ENCODE measurements at regions not wholly inside any gene's neighbourhood (a gene's known extent, or its start where the extent isn't known, plus 50 kb on each side); places are given as distances from the start of the nearest gene placed in this dataset.

- no peak for DNase-seq
Measured at GRCh38 chr6:156725712-156726111, 51.5 kb upstream of the ARID1B start.

- peak; percentile 75 for DNase-seq
Measured at GRCh38 chr6:156720691-156721685, 56.2 kb upstream of the ARID1B start.

GRCh38 chr6:156719720-156720563 is 57.2 kb upstream of the ARID1B start:
- DNase-seq, result peak; percentile 94

GRCh38 chr6:156719395-156719719 is 57.8 kb upstream of the ARID1B start:
- no peak for DNase-seq

- peak; percentile 39 for DNase-seq
Measured at GRCh38 chr6:156718647-156719394, 58.4 kb upstream of the ARID1B start.

- no peak for DNase-seq
Measured at GRCh38 chr6:156717542-156717941, 59.6 kb upstream of the ARID1B start.

- DNase-seq, result no peak
Measured at GRCh38 chr6:156715839-156716238, 61.3 kb upstream of the ARID1B start.

- no peak for DNase-seq
Measured at GRCh38 chr6:156713548-156713947, 63.6 kb upstream of the ARID1B start.

GRCh38 chr6:156710479-156710878 is 66.7 kb upstream of the ARID1B start:
- no peak for DNase-seq

GRCh38 chr6:156707818-156708217 is 69.4 kb upstream of the ARID1B start:
- no peak for DNase-seq

GRCh38 chr6:156703719-156704118 is 73.5 kb upstream of the ARID1B start:
- DNase-seq, result no peak

- DNase-seq, result no peak
Measured at GRCh38 chr6:156701966-156702365, 75.2 kb upstream of the ARID1B start.

GRCh38 chr6:156700440-156701057 is 76.6 kb upstream of the ARID1B start:
- DNase-seq, result no peak

- no peak for DNase-seq
Measured at GRCh38 chr6:156699935-156700334, 77.2 kb upstream of the ARID1B start.

GRCh38 chr6:156699017-156699421 is 78.2 kb upstream of the ARID1B start:
- DNase-seq, result peak; percentile 70

- no peak for DNase-seq
Measured at GRCh38 chr6:156698239-156699016, 78.8 kb upstream of the ARID1B start.

GRCh38 chr6:156697225-156697830 is 79.8 kb upstream of the ARID1B start:
- DNase-seq, result peak; percentile 16

GRCh38 chr6:156695742-156696141 is 81.4 kb upstream of the ARID1B start:
- no peak for DNase-seq

- no peak for DNase-seq
Measured at GRCh38 chr6:156694679-156695078, 82.5 kb upstream of the ARID1B start.

- peak; percentile 23 for DNase-seq
Measured at GRCh38 chr6:156691018-156691417, 86.2 kb upstream of the ARID1B start.

- DNase-seq, result peak; percentile 61
Measured at GRCh38 chr6:156689656-156690055, 87.5 kb upstream of the ARID1B start.

Data from suppressor macrophage treated with lipopolysaccharide for 4 hours (primary cell).